ENCODE measurements at regions not wholly inside any gene's neighbourhood (a gene's known extent, or its start where the extent isn't known, plus 50 kb on each side); places are given as distances from the start of the nearest gene placed in this dataset.

DNA sequence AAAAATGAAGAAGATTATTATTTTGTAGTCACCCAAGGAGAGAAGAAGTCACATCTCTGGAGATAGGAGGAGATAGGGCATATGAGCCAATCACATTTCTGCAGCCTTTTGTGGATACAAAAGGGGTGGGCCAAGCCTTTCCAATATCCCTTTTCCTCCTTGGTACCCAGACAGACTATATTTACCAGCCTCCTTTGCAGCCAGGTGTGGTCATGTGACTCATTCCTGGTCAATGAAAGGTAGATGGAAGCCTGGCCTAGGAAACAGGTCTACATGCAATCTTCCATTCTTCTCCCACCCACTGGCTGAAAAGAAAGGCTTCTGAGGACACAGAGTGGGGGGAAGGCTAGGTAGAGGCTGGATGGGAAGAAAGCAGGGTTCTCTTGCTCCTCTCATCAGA, 58.1 kb upstream of the ERG start:
- FAIRE-seq = no peak
- DNase-seq (ENCODE audit: extremely low spot score, insufficient read length, low read depth) = no peak

DNA sequence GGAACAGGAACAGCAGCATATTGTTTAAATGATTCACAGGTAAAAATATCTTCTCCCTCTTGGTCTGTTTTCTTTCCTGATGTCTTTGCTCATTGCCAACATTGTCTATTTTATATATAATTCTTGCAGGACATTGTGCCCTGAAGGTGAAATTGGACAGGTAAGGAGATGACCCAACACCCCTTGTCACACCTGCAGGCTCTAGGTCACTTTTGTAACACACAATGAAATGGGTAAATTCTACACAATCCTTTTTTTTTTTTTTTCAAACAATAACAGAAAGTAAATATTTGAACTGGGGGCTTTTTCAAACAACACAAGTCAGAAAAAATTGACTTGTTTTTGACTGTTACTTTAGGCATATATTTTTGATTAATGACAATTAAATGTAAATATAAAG, 62.9 kb upstream of the ERG start:
- FAIRE-seq (no peak), DNase-seq (ENCODE audit: extremely low spot score, insufficient read length, low read depth) (no peak)

DNA sequence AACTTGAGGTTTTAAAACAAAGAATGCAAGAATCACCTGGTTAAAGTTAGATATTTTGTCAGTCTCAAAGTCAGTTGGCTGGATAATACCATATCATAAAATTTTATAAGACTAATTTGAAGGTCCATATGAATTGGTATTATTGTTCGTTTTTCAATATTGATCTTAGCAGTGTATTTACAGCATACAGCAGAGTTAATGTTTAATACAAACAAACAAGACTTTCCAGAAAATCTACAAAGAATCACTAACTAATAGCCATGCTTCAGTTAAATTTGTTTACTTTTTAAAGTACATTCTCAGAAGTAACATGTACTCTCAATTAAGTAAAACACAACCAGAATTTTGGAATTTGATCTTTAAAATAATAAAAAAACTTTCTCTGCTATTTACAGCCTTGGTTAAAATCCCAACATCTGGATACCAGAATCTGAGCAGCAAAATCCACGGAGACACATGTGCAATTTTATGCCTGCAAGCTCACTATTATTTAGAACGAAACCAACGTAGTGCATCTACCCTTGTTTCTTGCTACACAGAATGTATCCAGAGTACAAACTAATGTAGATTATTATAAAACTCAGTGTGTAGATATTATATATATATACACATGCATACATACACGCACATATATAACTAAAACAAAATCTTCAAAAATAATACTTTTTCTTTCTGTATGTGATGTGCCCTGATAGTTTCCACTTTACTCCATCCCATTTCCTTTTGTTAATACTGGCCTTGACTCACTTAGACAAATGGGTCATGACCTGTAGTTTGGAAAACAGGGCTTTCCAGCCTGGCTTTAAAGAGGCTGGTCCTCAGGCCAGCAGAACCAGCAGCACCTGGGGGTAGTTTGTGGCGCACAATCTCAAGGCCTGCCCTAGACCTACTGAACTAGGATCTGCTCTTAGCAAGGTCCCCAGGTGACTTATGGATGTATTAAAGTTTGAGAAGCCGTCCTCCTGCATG, 63.6 kb upstream of the ERG start:
- no peak for DNase-seq (ENCODE audit: extremely low spot score, insufficient read length, low read depth)
- FAIRE-seq = no peak

DNA sequence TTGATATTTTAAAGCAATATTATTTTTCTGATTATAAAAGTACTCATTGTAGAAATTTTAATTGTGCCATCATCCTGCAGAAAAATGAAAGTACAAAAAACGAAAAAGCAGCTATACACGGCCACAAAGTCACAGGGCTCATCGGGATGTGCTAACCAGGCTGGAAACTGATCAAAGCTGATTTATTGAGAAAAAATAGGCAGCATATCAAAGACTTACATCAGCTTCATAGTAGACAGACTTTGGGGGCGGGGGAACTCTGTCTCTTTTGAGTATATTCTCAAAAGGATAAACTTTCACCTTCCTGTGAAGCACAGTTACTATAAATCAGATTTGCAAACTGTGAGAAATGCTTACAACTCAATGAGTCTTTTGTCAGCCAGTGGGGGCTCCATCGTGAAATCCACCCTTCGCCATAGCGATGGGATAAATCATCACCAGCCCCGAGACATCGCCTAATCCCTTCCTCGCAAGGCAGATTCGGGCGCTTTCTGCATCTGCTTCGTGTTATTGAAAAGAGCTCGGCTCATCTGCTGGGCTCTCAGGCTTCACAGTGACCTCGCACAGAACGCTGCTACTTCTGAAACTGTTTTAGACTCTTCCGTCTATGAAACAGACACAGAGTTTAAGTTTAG, 69.2 kb upstream of the ERG start:
- FAIRE-seq (no peak), DNase-seq (ENCODE audit: extremely low spot score, insufficient read length, low read depth) (no peak)

DNA sequence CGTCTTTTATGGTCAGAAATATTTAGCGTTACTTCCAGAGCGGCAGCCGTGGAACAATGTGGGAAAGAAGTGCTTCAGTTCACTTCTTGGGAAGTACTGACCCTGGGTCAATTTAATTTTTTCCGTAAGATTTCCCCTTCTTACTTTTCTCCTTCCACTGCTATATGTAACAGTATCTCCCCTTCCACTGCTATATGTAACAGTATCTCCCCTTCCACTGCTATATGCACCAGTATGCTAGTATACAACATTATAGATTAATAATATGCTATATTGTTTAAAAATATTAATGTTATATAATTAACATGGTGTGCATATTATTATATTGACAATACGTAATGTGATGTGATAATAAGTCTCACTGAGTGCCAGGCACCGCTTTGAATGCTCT, 69.7 kb upstream of the ERG start:
- FAIRE-seq = no peak
- no peak for DNase-seq (ENCODE audit: extremely low spot score, insufficient read length, low read depth)

DNA sequence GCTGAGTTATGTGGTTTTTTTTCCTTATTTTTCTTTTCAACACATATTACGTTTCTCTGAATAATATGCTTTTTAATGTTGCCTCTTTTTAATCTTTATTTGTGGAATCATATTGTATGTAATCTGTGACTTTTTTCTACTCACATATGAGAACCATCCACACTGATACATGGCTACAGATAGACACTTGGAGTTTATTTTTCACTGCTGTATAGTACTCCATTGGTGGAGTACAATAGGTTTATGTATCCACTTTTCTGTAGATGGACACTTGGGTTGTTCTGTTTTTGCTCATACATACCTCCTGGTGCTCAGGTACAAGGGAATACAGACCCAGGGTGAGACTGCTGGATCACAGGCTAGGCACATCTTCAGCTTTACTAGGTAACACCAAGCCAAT, 71.5 kb upstream of the ERG start:
- no peak for DNase-seq (ENCODE audit: extremely low spot score, insufficient read length, low read depth)
- no peak for FAIRE-seq

DNA sequence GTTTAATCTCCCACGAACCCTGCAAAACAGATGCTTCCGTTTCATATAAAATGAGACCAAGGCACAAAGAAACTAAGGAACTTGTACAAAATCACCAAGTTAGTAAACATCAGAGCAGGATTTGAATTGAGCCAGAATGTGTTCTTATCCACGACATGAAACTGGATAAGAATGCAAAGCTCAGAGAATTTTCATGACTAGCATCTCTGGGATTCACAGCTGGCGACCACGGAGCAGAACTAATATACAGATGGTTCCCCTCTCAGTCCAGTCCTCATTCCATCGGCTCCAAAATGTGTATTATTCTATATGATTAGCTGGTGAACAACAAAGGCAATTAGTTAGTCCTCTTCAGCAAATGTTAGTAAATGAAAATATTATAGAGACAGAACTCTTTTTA, 72.3 kb upstream of the ERG start:
- FAIRE-seq (no peak), DNase-seq (ENCODE audit: extremely low spot score, insufficient read length, low read depth) (no peak)

DNA sequence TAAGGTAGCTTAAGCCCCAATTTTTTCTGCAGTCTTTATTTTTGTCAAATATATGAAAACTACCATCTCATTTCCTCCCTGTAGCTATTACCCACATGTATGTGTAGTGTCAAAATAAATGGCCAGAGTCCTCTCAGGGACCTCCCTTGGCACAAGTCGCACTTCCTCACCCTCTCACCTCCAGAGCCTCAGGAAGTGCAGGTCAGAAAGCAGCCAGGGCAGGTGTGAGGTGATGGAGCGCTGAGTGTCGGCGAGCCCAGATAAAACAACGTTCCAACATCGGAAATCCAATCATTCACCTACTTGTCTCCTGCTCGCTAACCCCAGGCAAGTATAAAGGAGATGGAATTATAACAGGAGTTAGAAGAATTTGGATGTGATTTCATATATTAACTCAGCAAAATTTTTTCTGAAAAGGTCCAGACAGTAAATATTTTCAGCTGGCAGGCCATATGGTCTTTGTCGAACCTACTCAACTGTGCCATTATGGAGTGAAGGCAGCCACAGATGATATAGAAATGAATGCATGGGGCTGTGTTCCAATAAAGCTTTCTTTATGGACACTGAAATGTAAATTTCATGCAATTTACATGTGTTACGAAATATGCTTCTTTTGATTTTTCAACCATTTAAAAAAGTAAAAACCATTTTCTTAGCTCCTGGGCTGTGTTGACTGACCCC, 76.8 kb upstream of the ERG start:
- no peak for FAIRE-seq

DNA sequence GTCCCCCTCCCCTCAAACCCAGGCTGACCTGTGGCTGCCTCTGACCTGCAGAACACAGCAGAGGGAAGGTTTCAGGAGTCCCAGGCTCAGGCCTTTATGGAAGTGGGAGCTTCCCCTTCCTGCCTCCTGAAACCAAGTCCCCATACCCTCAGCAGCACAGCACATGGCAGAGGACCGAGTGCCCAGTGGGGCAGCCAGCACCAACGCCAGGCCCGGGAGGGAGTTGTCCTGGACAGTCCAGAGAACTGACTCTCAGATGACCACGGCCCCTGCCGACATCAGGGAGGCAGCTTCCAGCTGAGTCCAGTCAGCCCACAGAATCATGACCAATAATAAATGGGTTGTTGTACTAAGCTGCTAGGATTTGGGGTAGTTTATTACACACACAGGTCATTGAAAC, 79.6 kb upstream of the ERG start:
- DNase-seq (ENCODE audit: extremely low spot score, insufficient read length, low read depth) = no peak
- no peak for FAIRE-seq

More for the DNA sequence above, 76.8 kb upstream of the ERG start:
- DNase-seq (ENCODE audit: extremely low spot score, insufficient read length, low read depth) = no peak

DNA sequence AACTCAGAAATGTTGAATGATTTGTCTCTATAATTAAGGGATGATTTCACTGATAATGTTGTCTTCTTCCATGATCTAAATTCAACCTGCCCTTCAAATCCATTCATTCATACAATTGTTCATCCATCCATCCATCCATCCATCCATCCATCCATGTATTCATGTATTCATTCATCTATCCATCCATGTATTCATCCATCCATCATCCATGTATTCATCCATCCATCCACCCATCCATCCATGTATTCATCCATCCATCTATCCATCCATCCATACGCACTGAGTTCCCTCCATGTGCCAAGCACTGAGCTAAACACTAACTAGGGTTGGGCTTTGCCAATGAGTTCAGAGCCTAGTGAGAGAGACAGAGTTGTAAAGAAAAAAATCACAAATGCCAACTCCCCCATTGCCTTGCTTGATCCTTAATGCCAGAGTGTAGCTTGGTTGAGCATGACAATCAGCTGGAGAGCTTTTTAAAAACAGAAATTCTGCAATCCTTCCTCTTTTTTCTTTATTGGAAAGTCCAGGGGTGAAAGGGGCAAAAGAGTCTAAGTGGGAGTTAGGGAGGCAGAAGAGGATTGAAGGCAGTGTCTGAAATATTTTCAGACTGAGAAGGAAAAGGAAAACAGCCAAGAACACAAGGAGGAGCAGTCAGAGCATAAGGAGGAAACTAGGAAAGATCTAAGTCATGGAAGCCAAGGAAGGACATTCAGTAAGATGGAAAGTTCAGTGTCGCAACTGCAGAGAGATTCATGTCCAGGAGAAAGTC, 92.4 kb upstream of the ERG start:
- no peak for DNase-seq (ENCODE audit: extremely low spot score, insufficient read length, low read depth)
- no peak for FAIRE-seq

DNA sequence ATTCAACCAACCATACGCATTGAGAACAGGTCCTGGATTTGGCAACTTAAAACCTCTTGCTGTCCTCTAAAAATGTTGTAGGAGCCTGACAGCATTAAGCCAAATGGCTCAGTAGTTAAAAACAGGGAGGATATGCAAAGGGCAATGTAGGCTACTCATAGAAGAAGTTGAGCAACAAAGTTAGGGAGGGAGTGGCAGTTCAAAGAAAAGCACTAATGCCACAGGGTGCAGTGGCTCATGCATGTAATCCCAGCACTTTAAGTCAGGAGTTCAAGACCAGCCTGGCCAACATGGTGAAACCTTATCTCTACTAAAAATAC, 92.9 kb upstream of the ERG start:
- FAIRE-seq = no peak
- no peak for DNase-seq (ENCODE audit: extremely low spot score, insufficient read length, low read depth)

DNA sequence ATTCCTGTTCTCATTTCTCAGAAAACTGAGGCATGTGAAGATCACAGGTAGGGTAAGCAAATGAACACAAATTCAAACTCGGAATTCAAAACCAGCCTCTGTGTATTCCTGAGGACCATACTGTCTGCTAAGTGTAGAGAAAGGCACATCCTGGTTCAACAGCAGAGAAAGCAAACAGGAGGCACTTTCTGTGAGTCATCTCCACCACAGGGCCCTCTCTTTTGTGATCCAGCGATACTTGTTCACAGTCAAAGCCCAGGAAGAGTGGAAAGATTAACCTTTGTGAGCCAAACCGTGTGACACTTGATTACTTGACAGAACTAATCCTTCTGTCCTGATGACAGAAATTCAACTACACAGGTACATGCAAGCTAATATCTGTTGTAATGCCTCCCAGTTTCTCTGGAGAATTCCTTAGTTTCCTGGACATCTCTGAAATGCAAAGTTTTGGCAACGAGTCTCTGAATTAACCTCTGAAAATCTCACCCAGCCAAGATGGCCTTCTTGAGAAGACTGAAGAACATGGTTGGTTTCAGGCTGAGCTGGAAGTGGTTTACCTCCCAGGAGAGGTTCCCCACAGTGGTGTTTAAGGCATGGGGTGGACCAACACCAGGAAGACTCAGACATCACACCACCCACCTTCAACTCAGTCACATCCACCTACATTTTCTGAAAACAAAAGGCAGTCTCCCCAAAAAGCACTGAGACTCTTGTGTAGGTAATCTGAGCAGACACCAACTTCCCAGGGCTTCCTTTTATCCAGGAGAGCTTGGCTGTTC, 98.2 kb upstream of the ERG start:
- FAIRE-seq (no peak), DNase-seq (ENCODE audit: extremely low spot score, insufficient read length, low read depth) (no peak)

DNA sequence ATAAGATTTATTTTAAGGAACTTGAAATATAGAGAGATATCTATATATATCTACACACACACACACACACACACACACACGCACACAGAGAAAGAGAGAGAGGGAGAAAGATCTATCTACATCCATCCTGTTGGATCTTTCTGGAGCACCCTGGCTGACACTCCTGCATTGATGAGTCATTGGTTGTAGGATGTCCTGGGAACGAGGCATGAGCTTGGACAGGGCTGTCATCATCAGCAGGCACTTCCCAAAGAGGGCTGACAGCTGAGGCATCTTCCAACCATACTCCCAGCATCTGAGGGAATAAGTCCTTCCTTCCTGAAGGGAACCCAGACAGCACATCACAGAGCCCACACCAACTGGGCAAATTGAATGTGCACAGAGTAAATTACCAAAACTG, 99.1 kb upstream of the ERG start:
- DNase-seq (ENCODE audit: extremely low spot score, insufficient read length, low read depth) = no peak
- no peak for FAIRE-seq

DNA sequence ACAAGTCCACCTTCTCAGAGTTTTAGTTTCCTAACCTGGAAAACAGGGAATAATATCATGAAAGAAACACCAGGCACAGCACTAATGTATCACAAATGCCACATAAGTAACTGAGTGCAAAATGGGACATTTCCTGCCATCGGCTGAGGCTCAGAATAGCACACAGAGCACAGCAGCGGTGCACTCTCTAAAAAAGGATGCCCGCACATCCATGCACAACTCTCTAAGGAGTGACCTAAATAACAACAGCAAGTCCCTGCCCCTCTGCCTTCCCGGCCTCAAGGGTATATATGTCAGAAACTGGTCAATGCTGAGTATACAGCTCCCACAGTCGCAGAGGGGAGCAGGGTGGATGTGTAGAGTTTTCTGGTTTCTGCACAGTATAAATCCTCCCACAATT, 100.1 kb upstream of the ERG start:
- FAIRE-seq (no peak), DNase-seq (ENCODE audit: extremely low spot score, insufficient read length, low read depth) (no peak)

DNA sequence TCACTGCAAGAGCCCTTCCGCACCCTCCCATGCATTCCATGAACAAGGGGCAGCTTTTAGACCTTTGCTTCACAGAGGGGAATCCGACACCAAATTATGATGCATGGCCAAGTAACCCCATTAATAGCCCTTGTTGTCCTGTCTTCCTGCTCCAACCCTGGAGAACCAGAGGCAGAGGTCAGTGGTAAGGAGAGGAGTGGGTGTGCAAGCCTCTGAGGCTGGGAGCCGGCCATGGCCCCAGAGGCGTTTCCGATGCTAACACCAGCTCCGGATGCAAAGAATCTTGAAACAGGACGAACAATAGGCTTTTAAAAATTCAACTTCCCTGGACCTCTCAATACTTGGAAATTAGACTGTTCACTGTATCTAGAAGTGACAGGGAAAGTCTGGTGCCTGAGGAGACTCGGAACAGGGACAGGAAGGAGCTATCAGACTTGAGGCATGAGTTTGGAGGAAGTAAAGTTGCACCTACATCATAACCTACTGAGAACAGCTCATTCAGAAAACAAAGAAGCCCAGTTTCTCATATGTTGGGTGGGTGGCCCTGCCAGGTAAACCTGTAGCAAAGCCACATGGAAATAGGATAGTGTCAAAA, 101.2 kb upstream of the ERG start:
- FAIRE-seq (no peak), DNase-seq (ENCODE audit: extremely low spot score, insufficient read length, low read depth) (no peak)

DNA sequence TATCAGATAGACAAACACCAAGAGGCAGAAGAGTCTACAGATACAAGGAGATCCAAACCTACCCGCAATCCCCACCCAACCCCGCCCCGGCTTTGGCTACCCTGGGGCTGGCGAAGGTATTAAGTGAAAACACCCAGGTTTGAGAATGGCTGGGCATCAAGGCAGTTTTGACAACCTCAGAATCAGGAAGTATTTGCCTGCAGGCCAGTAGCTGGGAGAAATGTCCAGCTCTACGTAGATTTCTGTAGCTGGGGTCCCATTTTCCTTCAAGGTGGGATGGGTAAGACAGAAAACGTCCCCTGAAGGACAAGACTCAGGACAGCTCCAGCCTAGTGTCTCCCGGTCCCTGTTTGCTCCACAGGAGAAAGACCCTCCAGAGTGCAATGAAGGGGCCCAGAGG, 101.8 kb upstream of the ERG start:
- DNase-seq (ENCODE audit: extremely low spot score, insufficient read length, low read depth) = no peak
- no peak for FAIRE-seq

DNA sequence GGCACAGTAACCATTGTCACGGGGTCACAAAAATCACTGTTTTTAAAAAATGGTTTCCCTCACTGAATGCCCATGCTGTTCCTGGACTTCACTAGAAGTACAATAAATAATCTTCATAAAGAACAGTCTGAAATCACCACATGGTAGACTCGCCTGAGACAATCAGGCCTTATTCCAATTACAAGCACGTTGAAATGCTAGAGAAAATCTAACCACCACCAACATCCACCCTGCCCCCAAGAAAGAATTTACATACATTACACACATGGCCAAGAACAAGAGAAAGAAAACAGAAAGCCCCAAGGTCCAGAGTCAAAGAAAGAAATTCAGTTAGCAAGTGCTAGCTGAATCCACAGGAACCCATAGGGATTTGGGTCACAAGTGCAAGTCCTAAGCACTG, 107.0 kb upstream of the ERG start:
- DNase-seq (ENCODE audit: extremely low spot score, insufficient read length, low read depth) = no peak
- no peak for FAIRE-seq

DNA sequence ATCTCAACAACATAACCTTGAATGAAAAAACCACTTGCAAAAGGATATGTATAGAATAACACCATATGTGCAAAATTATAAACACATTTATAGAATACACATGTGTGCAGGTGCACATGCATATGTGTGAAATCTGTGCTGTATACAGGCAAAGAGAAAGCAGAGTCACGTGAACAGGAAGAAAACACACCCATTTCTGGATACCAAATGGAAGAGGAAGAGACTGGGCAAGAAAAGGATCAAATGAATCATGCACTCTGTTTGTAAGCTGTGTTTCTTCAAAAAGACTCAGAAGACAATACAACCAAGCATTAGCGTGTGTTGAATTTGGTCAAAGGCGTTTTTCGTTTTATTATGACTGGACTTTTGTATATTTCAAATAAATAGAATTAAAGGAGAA, 111.3 kb upstream of the ERG start:
- FAIRE-seq = no peak

DNA sequence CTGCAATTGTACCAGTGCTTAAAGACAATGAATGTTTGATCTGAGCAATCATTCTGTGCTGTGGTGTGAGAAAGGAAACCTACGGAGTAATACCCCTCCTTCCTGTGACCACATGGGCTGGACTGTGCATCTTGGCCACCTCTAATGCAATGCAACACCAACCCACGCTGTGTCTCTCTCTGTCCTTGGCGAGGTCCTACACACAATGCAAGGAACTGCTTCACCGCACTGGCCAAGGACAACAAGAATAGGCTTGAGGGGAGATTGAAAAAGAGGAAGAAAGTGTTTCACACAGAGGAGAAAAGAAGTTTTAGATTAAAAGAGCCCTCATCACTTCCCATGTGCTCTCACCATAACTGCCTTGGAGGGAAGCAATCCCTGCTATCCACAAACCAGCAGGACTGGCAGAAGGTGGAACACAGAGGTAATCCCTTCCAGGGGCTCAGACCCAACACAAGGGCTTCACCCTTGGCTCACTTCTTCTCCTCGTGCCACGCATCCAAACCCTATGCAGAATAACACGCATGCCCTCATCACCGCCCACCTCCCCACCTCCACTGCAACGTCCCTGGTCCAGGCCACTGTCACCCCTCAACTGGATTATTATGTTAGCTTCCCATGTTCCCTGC, 112.5 kb upstream of the ERG start:
- DNase-seq (ENCODE audit: extremely low spot score, insufficient read length, low read depth) = no peak
- FAIRE-seq = no peak

More for the DNA sequence above, 111.3 kb upstream of the ERG start:
- no peak for DNase-seq (ENCODE audit: extremely low spot score, insufficient read length, low read depth)
